HCT116 (cell line): ENCODE measurements at regions not wholly inside any gene's neighbourhood (a gene's known extent, or its start where the extent isn't known, plus 50 kb on each side); places are given as distances from the start of the nearest gene placed in this dataset.

Experiments
- ATAC-seq: fragments of 200-7000 bp; cut with Tn5 transposase; 2 replicates; pipeline ENCODE4 v1.9.1; 2020; ENCODE audit warnings: mild to moderate bottlenecking, moderate library complexity
- BruUV-seq: library from RNA; stranded (reverse); fragments of 400-500 nt; replicated peaks from 2 replicates; lab custom pipeline; 2021; lab: Mats Ljungman, UMichigan
- CTCF ChIA-PET: fragments of 300-600 bp; sonication (Branson Sonifier 250); formaldehyde crosslinking; loops from one replicate; lab custom pipeline; 2021; ENCODE audit warnings: antibody characterized with exemption; lab: Charles Lee
- POLR2A ChIA-PET: fragments of 300-600, 350-600 bp; sonication (Branson Sonifier 250); formaldehyde crosslinking; loops from one replicate; lab custom pipeline; 2021; ENCODE audit warnings: antibody characterized with exemption; lab: Charles Lee
- RAD21 ChIA-PET, 2 experiments: fragments of 300-600 bp; sonication (Branson Sonifier 250); formaldehyde crosslinking; loops; one replicate each; lab custom pipeline; 2023; ENCODE audit warnings: low total read pairs in 2 of 2; ENCODE audit not compliant: uncharacterized antibody in 2 of 2, unreplicated experiment in 2 of 2, low non-redundant PET in 1 of 2; lab: Charles Lee
- DNase-seq: peaks from one replicate; pipeline ENCODE4 v3.0.0-alpha.2; 2010; ENCODE audit warnings: low read depth, low spot score
- H2AFZ ChIP-seq: fragments of 200-600 bp; shearing (Covaris generic), sonication (generic); 2 replicates; pipeline ENCODE4 v1.6.1; 2017; ENCODE audit warnings: low read depth, mixed run types, mixed read lengths, antibody characterized with exemption, low read length; ENCODE audit not compliant: poor library complexity, severe bottlenecking
- H3K27ac ChIP-seq: 2 replicates; pipeline ENCODE4 v1.5.1; 2012; ENCODE audit warnings: low read depth, low read length
- H3K27me3 ChIP-seq: fragments of 200-600 bp; sonication (generic); 2 replicates; pipeline ENCODE4 v1.6.1; 2016; ENCODE audit warnings: mixed run types, low read length, mixed read lengths; ENCODE audit not compliant: insufficient read depth
- H3K36me3 ChIP-seq, 2 experiments: fragments of 200-500 bp in 1 of 2; fragments of 200-600 bp in 1 of 2; sonication (Bioruptor generic) in 1 of 2; sonication (generic) in 1 of 2; 2 replicates each; pipeline versions ENCODE4 v1.5.1 to v1.6.1; 2014 to 2016; ENCODE audit warnings: low read length in 2 of 2, inconsistent platforms in 1 of 2, mixed read lengths in 1 of 2, mixed run types in 1 of 2; ENCODE audit not compliant: insufficient read depth in 2 of 2, control insufficient read depth in 1 of 2
- H3K4me1 ChIP-seq, 2 experiments: fragments of 200-600 bp in 1 of 2; sonication (generic) in 1 of 2; 2 replicates each; pipeline versions ENCODE4 v1.5.1 to v1.6.1; 2012 to 2017; ENCODE audit warnings: low read length in 2 of 2, inconsistent platforms in 1 of 2, mild to moderate bottlenecking in 1 of 2, mixed read lengths in 1 of 2, mixed run types in 1 of 2, moderate library complexity in 1 of 2; ENCODE audit not compliant: insufficient read depth in 2 of 2, control insufficient read depth in 1 of 2
- H3K4me2 ChIP-seq: fragments of 200-600 bp; sonication (generic); 2 replicates; pipeline ENCODE4 v1.6.1; 2017; ENCODE audit warnings: mixed run types, low read length, mixed read lengths
- H3K4me3 ChIP-seq, 2 experiments: fragments of 200-600 bp in 1 of 2; sonication (generic) in 1 of 2; replicated peaks in 1 of 2; 2 replicates each; pipeline ENCODE4 v1.5.1; 2011 to 2016; ENCODE audit warnings: low read length in 2 of 2, control low read depth in 1 of 2, low read depth in 1 of 2, mild to moderate bottlenecking in 1 of 2, mixed read lengths in 1 of 2, mixed run types in 1 of 2
- H3K79me2 ChIP-seq: fragments of 200-600 bp; sonication (generic); 2 replicates; pipeline ENCODE4 v1.6.1; 2017; ENCODE audit warnings: mild to moderate bottlenecking, mixed run types, low read length, moderate library complexity, mixed read lengths; ENCODE audit not compliant: insufficient read depth
- H3K9ac ChIP-seq: fragments of 200-600 bp; sonication (generic); 2 replicates; pipeline ENCODE4 v1.6.1; 2016; ENCODE audit warnings: low read length, mixed read lengths
- H3K9me2 ChIP-seq: fragments of 200-600 bp; sonication (generic), shearing (Covaris generic); 2 replicates; pipeline ENCODE4 v1.6.1; 2017; ENCODE audit warnings: mixed run types, mild to moderate bottlenecking, moderate library complexity; ENCODE audit not compliant: insufficient read depth
- H3K9me3 ChIP-seq, 2 experiments: fragments of 200-500 bp in 1 of 2; fragments of 200-600 bp in 1 of 2; sonication (Bioruptor generic) in 1 of 2; sonication (generic) in 1 of 2; 2 replicates each; pipeline ENCODE4 v1.6.1; 2014 to 2017; ENCODE audit warnings: low read length in 2 of 2, mixed read lengths in 2 of 2, inconsistent platforms in 1 of 2, low read depth in 1 of 2, mild to moderate bottlenecking in 1 of 2, mixed run types in 1 of 2, moderate library complexity in 1 of 2; ENCODE audit not compliant: control insufficient read depth in 1 of 2, insufficient read depth in 1 of 2
- H4K20me1 ChIP-seq: fragments of 200-600 bp; sonication (generic), shearing (Covaris generic); 2 replicates; pipeline ENCODE4 v1.6.1; 2017; ENCODE audit warnings: mixed run types, mild to moderate bottlenecking, moderate library complexity; ENCODE audit not compliant: insufficient read depth
- EZH2 ChIP-seq: fragments of 200-600 bp; sonication (generic); IDR thresholded peaks from 2 replicates; pipeline ENCODE4 v1.6.1; 2017; ENCODE audit warnings: antibody characterized with exemption, mixed run types
- JUND ChIP-seq: IDR thresholded peaks from 2 replicates; pipeline ENCODE4 v1.6.1; 2012
- POLR2AphosphoS5 ChIP-seq: IDR thresholded peaks from 2 replicates; pipeline ENCODE4 v1.6.1; 2011; ENCODE audit warnings: mild to moderate bottlenecking, low read depth, low read length, moderate library complexity
- RAD21 ChIP-seq: IDR thresholded peaks from 2 replicates; pipeline ENCODE4 v1.6.1; 2012; ENCODE audit warnings: low read depth, mild to moderate bottlenecking
- SIN3A ChIP-seq: IDR thresholded peaks from 2 replicates; pipeline ENCODE4 v1.6.1; 2012; ENCODE audit warnings: low read depth
- SP1 ChIP-seq: IDR thresholded peaks from 2 replicates; pipeline ENCODE4 v1.6.1; 2012; ENCODE audit warnings: low read depth
- TCF7L2 ChIP-seq: IDR thresholded peaks from 2 replicates; pipeline ENCODE4 v1.7.0; 2011; ENCODE audit warnings: borderline replicate concordance, inconsistent platforms; ENCODE audit not compliant: insufficient read depth, insufficient read length; ENCODE audit errors: extremely low read depth
- YY1 ChIP-seq: IDR thresholded peaks from 2 replicates; pipeline ENCODE4 v1.6.1; 2011; ENCODE audit warnings: low read length, low read depth, moderate library complexity, mild to moderate bottlenecking; ENCODE audit not compliant: insufficient replicate concordance; ENCODE audit errors: extremely low read depth
- ZFX ChIP-seq: fragments of 450-650 bp; IDR thresholded peaks from 2 replicates; pipeline ENCODE4 v1.6.1; 2017
- ZNF274 ChIP-seq: fragments of 200-500 bp; sonication (Bioruptor generic); IDR thresholded peaks from 2 replicates; pipeline ENCODE4 v1.6.1; 2014; ENCODE audit warnings: mild to moderate bottlenecking, low read depth, low read length, inconsistent platforms
- intact Hi-C: fragments of 100-400 bp; cut with micrococcal nuclease; formaldehyde crosslinking; loops from 2 replicates; pipeline ENCODE4 v1.10.0; 2022
- TF ChIP-seq, protein P1 (sequence below): IDR thresholded peaks from 2 replicates; pipeline ENCODE4 v1.6.1; 2011; ENCODE audit warnings: mild to moderate bottlenecking, low read length, moderate library complexity; ENCODE audit not compliant: insufficient replicate concordance; ENCODE audit errors: extremely low read depth
- TF ChIP-seq, protein P2 (sequence below), 3 experiments: fragments of 200-600 bp in 1 of 3; sonication (generic) in 1 of 3; IDR thresholded peaks in 2 of 3; conservative IDR thresholded peaks in 1 of 3; 2 replicates each; pipeline ENCODE4 v1.5.1; 2012 to 2017; ENCODE audit warnings: low read depth in 2 of 3, low read length in 2 of 3, antibody characterized with exemption in 1 of 3, borderline replicate concordance in 1 of 3, control low read depth in 1 of 3, mild to moderate bottlenecking in 1 of 3, mixed read lengths in 1 of 3, mixed run types in 1 of 3, moderate library complexity in 1 of 3; ENCODE audit not compliant: insufficient read depth in 1 of 3
- TF ChIP-seq, protein P3 (sequence below): IDR thresholded peaks from 2 replicates; pipeline ENCODE4 v1.6.1; 2012

DNA sequence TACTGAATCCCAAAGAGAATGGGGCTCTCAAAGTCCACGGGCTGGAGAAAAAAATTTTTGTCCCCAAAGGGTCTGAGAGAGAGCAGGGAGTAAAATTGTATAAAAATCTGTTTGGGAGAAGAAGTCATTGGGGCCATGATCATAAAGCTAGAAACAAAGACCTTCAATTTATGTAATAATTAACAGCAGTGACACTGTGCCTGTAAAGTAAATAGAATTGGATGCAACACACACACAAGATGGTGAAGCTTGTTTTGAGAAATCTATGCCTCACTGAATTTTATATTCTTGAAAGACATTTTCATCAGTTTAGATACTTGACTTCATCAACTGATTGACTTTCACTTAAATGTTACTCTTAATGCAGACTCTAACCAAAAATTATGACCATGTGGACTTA lies 600.5 kb upstream of the ADAMTS5 start:
- Histone ChIP-seq H3K9me3 (peaks cover 14 to 35% of the 10 kb centered on the region in 2 experiments; a peak in 2 of 4 replicates), H3K9ac (no peak overlapping the region), H3K36me3 (no peaks in the 10 kb centered on the region), H2AFZ (no peak overlapping the region), H3K27ac (no peak overlapping the region), H3K79me2 (no peaks in the 10 kb centered on the region), H3K4me3 (no peak overlapping the region), H4K20me1 (no peaks in the 10 kb centered on the region), H3K9me2 (no peaks in the 10 kb centered on the region), H3K27me3 (no peaks in the 10 kb centered on the region), H3K4me1 (no peaks in the 10 kb centered on the region), H3K4me2 (no peak overlapping the region)
- DNase-seq (no peak), ATAC-seq (no peak)
- intact Hi-C loops, result no loop called here
- ChIA-PET RAD21 (no interaction called here), CTCF (no interaction called here), POLR2A (no interaction called here)
- BruUV-seq, result no TSS peak
- no peak for TF ChIP-seq TCF7L2
- TF ChIP-seq, protein P1, sequence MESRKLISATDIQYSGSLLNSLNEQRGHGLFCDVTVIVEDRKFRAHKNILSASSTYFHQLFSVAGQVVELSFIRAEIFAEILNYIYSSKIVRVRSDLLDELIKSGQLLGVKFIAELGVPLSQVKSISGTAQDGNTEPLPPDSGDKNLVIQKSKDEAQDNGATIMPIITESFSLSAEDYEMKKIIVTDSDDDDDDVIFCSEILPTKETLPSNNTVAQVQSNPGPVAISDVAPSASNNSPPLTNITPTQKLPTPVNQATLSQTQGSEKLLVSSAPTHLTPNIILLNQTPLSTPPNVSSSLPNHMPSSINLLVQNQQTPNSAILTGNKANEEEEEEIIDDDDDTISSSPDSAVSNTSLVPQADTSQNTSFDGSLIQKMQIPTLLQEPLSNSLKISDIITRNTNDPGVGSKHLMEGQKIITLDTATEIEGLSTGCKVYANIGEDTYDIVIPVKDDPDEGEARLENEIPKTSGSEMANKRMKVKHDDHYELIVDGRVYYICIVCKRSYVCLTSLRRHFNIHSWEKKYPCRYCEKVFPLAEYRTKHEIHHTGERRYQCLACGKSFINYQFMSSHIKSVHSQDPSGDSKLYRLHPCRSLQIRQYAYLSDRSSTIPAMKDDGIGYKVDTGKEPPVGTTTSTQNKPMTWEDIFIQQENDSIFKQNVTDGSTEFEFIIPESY, result no peak
- TF ChIP-seq, protein P2, sequence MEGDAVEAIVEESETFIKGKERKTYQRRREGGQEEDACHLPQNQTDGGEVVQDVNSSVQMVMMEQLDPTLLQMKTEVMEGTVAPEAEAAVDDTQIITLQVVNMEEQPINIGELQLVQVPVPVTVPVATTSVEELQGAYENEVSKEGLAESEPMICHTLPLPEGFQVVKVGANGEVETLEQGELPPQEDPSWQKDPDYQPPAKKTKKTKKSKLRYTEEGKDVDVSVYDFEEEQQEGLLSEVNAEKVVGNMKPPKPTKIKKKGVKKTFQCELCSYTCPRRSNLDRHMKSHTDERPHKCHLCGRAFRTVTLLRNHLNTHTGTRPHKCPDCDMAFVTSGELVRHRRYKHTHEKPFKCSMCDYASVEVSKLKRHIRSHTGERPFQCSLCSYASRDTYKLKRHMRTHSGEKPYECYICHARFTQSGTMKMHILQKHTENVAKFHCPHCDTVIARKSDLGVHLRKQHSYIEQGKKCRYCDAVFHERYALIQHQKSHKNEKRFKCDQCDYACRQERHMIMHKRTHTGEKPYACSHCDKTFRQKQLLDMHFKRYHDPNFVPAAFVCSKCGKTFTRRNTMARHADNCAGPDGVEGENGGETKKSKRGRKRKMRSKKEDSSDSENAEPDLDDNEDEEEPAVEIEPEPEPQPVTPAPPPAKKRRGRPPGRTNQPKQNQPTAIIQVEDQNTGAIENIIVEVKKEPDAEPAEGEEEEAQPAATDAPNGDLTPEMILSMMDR (IDR thresholded peaks at IDR 0.05 in 2 of 3, conservative IDR thresholded peaks at IDR 0.05 in 1 of 3; ENCODE audit: borderline replicate concordance in 1 of 3, insufficient read depth in 1 of 3, low read depth in 2 of 3, low read length in 2 of 3), result no peak
- no peak for TF ChIP-seq JUND
- TF ChIP-seq RAD21, result no peak
- TF ChIP-seq ZNF274, result no peak
- no peak for TF ChIP-seq POLR2AphosphoS5
- no peak for TF ChIP-seq EZH2
- no peak for TF ChIP-seq YY1
- TF ChIP-seq ZFX, result no peak
- TF ChIP-seq, protein P3, sequence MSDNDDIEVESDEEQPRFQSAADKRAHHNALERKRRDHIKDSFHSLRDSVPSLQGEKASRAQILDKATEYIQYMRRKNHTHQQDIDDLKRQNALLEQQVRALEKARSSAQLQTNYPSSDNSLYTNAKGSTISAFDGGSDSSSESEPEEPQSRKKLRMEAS, result no peak
- TF ChIP-seq SP1, result no peak
- no peak for TF ChIP-seq SIN3A
